ENCODE measurements at regions not wholly inside any gene's neighbourhood (a gene's known extent, or its start where the extent isn't known, plus 50 kb on each side); places are given as distances from the start of the nearest gene placed in this dataset.
"Not testable (repeated sequence)": the region's sequence is repeated elsewhere in the genome, so short reads cannot be mapped to it uniquely, and the experiment has no call there.

DNA sequence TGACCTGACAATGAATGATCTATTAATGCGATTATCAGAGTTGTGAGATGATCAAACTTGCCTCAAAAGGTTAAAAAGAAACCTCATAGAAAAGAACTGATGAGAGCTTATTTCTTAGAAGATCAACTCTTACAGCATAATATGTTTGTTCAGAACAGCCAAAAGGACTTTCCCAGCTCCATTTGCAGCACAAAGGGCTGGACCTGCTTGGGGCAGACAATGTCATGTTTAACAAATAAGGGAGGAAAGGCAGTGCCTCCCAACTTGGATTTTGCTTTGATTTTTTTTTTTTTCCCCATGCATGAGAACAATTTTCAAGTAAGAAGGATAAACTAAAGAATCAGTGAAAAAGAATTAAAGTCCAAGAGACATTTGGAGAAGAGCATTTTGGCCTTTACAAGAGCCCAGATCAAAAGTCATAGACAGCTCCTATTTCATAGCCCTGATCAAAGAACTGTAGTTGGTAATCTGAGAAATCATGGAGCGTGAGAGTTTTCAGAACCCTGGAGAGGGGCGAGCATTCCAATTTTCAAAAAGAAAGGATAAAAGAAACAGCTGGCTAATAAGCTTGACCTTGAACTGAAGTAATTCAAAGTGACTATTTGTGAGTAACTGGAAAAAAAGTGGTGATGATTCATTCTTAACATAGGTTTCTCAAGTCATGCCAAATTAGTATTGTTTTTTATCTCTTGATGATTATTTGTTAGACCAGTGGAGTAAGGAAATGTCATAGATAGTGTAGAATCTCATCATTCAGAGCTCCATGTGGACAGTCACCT lies 136.0 kb upstream of the CFAP20DC start:
- Histone ChIP-seq H3K9me3 (no peaks in the 10 kb centered on the region), H3K27me3 (no peaks in the 10 kb centered on the region), H3K4me3 (no peak overlapping the region), H3K36me3 (no peaks in the 10 kb centered on the region)
- DNase-seq: no peak

DNA sequence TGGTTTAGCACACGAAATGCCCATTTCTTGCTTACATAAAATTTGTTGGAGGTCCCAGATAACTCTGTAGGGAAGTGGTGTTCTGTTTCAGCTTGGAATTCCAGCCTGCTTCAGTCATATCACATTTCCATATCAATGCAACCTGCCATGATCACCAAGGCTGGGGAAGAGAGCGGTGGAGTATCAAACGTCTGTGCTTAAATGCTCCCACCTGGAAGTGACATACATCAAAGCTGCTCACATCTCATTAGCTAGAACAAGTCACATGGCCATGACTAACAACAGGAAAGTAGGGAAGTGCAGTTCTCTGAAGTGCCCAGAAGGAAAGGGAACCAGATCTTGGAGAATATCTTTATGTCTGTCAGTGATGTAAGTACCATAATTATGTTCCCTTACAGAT lies 130.2 kb upstream of the CFAP20DC start:
- Histone ChIP-seq H3K36me3 (no peaks in the 10 kb centered on the region), H3K4me3 (no peak overlapping the region), H3K27me3 (no peaks in the 10 kb centered on the region), H3K9me3 (no peaks in the 10 kb centered on the region)
- no peak for DNase-seq

DNA sequence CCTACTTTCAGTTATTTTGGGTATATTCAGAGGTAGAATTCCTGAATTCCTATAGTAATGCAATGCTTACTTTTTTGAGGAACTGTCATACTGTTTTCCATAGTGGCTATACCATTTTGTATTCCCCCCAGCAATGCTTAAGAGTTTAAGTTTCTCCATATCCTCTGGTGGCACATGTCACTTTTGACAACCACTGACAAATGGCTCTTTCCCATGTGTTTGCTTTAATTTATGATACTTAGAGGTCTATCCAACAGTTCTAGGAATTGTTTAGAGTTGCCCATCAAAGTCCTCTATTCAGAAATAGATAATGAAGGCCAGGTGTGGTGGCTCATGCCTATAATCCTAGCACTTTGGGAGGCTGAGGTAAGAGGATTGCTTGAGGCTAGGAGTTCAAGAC lies 128.9 kb upstream of the CFAP20DC start:
- Histone ChIP-seq H3K9me3 (no peaks in the 10 kb centered on the region), H3K36me3 (no peaks in the 10 kb centered on the region), H3K27me3 (no peaks in the 10 kb centered on the region), H3K4me3 (no peak overlapping the region)
- no peak for DNase-seq

DNA sequence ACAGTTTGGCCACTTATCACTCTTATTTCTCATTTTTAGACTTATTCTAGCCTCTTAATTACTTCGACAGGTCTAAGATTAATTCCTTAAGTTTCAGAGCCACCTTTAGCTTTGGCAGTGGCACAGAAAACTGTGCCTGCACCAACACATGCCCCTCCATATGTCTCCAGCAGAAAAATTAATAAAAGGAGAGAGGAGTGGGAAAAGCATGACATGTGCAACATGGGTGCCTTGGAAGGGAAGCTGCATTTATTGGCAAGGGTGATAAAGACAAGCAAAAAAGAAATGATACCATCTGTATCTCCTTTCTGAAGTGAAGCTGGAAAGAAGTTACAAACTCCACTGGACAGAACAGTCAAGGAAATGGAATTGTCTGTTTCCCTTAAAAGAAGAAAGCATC lies 121.7 kb upstream of the CFAP20DC start:
- Histone ChIP-seq H3K27me3 (no peaks in the 10 kb centered on the region), H3K9me3 (no peaks in the 10 kb centered on the region), H3K36me3 (no peaks in the 10 kb centered on the region), H3K4me3 (no peak overlapping the region)
- DNase-seq: no peak

DNA sequence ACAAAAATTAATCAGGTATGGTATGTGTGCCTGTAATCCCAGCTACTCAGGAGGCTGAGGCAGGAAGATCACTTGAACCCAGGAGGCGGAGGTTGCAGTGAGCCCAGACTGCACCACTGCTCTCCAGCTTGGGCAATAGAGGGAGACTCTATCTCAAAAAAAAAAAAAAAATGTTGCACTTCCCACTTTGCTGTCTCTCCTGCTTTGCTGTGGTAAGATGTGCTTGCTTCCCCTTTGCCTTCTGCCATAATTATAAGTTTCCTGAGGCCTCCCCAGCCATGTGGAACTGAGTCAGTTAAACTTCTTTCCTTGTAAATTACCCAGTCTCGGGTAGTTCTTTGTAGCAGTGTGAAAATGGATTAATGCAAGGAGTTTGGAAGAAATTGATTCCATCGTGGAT lies 120.3 kb upstream of the CFAP20DC start:
- not testable (repeated sequence) for DNase-seq, H3K4me3 ChIP-seq, H3K36me3 ChIP-seq, H3K9me3 ChIP-seq, H3K27me3 ChIP-seq

DNA sequence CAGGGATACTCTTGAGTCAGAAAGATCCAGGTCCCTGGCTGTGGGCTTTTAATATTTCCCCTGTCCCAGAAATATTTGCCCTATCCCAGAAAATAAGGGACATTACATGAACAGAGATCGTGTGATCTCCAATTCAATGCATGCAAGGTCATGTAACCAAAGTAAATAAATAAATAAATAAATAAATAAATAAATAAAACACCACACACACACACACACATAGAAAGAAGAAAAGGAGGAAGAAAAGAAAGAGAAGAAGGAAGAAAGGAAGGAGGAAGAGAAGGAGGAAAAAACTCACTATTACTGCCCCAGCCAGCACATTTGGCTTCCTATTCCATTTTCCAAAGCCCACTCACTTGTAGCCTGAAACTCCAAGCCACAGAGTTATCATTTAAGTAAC lies 117.9 kb upstream of the CFAP20DC start:
- H3K9me3 ChIP-seq: no peaks in the 10 kb centered on the region
- H3K27me3 ChIP-seq: no peaks in the 10 kb centered on the region
- DNase-seq: no peak
- H3K36me3 ChIP-seq: no peaks in the 10 kb centered on the region
- no peak overlapping the region for H3K4me3 ChIP-seq

DNA sequence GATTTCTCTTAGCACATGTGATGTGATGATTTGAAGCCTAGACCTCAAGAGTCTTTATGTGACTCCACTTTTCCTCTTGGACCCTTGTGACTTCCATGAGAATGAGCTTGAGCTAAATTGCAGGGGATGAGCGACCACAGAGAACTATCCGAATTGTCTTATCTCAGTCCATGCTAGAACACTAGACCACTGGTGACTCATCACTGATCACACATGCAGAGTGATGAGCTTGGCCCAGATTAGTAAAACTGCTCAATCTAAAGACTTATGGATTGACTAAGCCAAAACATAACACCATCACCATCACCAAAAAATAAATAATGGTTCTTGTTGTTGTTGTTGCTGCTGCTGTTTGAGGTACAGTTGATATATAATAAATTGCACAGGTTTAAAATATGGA lies 114.1 kb upstream of the CFAP20DC start:
- no peak for DNase-seq
- Histone ChIP-seq H3K36me3 (no peaks in the 10 kb centered on the region), H3K9me3 (no peaks in the 10 kb centered on the region), H3K27me3 (no peaks in the 10 kb centered on the region), H3K4me3 (no peak overlapping the region)

DNA sequence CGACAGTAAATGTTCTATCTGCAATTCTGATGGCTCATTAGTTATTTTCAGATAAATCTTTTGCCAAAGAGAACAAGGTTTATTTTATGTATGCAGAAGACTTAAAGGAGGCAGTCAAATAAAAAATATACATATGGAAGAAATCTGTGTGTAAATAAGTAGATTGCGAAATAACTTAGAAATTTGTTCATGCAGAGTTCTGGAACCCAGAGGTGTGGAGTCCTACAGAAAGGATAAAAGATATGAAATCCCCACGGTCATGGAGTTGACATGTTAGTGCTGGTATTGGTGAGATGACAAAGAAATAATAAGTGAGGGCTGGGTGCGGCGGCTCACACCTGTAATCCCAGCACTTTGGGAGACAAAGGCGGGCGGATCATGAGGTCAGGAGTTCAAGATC lies 111.2 kb upstream of the CFAP20DC start:
- H3K36me3 ChIP-seq: no peaks in the 10 kb centered on the region
- DNase-seq: no peak
- H3K9me3 ChIP-seq: no peaks in the 10 kb centered on the region
- no peaks in the 10 kb centered on the region for H3K27me3 ChIP-seq
- no peak overlapping the region for H3K4me3 ChIP-seq

DNA sequence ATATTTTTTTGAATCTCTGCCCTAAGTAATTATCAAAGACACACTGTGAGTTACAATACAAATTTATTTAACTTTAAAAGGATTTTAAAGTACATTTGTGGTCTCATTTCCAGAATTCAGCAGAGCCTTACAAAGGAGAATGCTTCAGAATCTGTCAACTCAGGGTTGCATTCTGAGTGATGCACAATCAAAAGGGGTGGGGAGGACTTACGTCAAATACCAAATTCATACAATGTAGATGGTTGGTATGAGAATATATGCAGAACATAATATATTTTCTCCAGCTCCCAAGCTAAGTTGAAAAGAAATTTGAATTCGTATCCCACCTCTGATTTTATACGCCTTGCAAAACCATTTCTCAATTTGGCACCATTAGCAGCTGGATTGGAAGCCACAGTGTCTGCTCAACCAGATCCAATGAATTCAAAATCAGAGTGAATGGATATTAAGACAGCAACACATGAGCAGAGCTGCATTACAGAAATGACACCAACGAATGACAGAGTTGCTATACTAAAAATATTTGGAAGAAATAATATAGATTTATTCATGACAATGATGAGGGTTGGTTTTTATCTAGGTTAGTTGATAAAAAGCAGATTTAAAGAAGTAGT lies 110.4 kb upstream of the CFAP20DC start:
- no peak for DNase-seq
- Histone ChIP-seq H3K27me3 (no peaks in the 10 kb centered on the region), H3K9me3 (no peaks in the 10 kb centered on the region), H3K4me3 (no peak overlapping the region), H3K36me3 (no peaks in the 10 kb centered on the region)

DNA sequence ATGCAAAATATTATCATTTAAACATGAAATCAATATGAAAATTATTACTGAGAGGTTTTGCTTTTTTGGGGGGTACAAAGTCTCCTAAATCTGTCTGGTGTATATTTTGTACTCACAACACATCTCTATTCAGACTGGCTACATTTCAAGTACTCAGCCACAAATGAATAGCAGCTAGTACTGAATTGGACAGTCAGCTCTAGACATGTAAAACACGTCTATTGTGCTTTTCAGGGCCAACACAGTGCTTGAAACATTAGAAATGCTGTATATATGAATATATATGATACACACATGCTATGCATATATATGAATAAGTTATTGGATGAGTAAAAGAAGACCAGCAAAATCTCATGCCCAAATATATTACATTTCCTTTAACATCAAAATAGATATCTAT lies 103.8 kb upstream of the CFAP20DC start:
- DNase-seq: no peak
- Histone ChIP-seq H3K27me3 (no peaks in the 10 kb centered on the region), H3K36me3 (no peaks in the 10 kb centered on the region), H3K4me3 (no peak overlapping the region), H3K9me3 (no peaks in the 10 kb centered on the region)

DNA sequence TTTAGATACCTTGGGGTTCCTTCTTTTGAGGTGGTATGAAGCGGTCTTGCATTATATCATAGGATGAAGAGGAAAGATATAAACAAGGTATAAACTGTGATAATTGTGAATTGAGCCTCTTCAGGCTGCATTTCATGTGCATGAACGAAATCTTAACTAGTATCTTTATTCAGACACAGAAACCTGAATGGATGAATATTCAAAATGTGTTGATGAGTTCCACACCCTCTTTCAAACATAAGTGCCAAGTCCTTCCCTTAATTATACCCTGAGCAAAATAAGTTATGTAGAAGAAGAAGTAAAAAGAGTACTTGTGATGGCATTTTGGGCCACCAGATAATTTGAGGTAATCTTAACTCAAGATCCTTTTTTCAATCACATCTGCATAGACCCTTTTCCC lies 103.1 kb upstream of the CFAP20DC start:
- H3K27me3 ChIP-seq: no peaks in the 10 kb centered on the region
- no peaks in the 10 kb centered on the region for H3K36me3 ChIP-seq
- DNase-seq: no peak
- no peaks in the 10 kb centered on the region for H3K9me3 ChIP-seq
- H3K4me3 ChIP-seq: no peak overlapping the region

DNA sequence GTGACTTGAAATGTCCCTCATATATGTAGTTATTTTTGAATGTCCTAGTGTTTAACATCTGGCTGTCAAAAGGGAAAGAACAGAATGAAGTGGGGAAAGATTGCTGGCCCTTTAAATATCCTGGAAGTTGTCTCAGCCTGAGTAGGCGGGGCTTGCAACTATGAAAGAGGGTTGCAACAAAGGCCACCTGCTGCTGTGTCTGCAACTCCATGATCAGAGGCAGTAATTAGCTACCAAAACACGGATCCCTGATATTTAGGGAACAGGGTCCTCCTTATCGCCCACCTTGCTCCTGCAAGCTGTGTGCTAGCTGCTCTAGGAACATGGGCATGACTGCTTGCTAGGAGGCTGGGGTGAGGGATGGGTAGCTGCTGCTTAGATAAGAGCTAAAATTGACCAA lies 100.2 kb upstream of the CFAP20DC start:
- H3K36me3 ChIP-seq: no peaks in the 10 kb centered on the region
- no peak for DNase-seq
- H3K9me3 ChIP-seq: 0 out of 2 replicates have a peak, but pooled peaks cover 2% of the 10 kb centered on the region
- no peaks in the 10 kb centered on the region for H3K27me3 ChIP-seq
- H3K4me3 ChIP-seq: no peak overlapping the region

DNA sequence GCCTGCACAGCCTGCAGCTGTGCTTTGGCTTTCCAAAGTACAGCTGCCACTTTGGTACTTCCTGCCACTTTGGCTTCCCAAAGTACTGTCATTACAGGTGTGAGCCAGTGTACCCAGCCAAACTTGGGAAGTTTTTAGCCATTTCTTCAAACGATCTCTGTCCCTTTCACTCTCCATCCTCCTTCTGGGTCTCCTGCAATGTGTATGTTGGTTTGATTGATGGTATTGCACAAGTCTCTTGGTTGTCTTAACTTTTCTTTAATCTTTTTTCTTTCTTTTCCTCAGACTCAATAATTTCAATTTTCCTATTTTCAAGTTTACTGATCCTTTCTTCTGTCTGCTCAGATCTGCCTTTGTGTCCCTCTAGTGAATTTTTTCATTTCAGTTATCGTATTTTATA lies 99.3 kb upstream of the CFAP20DC start:
- no peak overlapping the region for H3K4me3 ChIP-seq
- DNase-seq: no peak
- 0 out of 2 replicates have a peak, but pooled peaks cover 2% of the 10 kb centered on the region for H3K9me3 ChIP-seq
- H3K27me3 ChIP-seq: no peaks in the 10 kb centered on the region
- no peaks in the 10 kb centered on the region for H3K36me3 ChIP-seq

DNA sequence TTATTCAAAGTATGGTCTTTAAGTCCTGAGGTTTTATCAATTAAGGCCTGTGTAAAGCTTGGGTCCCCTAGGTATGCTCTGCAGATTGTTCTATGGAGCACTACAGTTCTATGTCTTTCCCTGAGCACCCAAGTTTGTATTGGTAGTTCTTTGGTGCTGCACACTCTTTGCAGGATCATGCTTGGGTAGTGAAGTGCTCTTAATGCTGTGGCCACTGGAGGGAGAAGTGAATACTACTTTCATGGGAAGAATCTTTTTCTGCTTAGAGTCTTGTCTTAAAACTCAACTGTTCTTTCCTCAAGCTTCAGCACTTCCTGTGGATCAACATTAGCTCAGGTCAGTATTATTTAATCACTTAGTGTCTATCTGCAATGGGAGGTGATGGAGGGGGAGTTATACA lies 93.6 kb upstream of the CFAP20DC start:
- 0 out of 2 replicates have a peak, but pooled peaks cover 2% of the 10 kb centered on the region for H3K9me3 ChIP-seq
- no peak for DNase-seq
- no peak overlapping the region for H3K4me3 ChIP-seq
- H3K27me3 ChIP-seq: no peaks in the 10 kb centered on the region
- H3K36me3 ChIP-seq: no peaks in the 10 kb centered on the region

DNA sequence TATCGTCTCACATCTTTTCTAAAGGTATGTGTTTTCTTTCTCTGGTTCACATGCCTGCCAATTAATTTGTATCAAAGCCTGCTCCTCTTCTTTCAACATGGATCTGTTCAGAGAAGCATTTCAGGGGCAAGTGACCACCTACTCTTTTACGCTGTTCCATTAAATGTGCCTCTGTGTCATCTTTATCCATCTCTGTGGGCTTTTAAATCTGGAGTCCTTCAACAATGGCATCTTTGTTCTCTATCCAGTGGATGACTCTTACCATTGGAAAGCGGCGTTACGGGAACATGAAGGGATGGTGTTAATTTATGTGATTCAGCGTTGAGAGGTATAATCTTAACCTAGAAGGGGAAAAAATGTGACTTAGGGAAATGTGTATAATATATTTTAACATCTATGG lies 92.7 kb upstream of the CFAP20DC start:
- no peak for DNase-seq
- Histone ChIP-seq H3K27me3 (no peaks in the 10 kb centered on the region), H3K9me3 (0 out of 2 replicates have a peak, but pooled peaks cover 2% of the 10 kb centered on the region), H3K36me3 (no peaks in the 10 kb centered on the region), H3K4me3 (no peak overlapping the region)

DNA sequence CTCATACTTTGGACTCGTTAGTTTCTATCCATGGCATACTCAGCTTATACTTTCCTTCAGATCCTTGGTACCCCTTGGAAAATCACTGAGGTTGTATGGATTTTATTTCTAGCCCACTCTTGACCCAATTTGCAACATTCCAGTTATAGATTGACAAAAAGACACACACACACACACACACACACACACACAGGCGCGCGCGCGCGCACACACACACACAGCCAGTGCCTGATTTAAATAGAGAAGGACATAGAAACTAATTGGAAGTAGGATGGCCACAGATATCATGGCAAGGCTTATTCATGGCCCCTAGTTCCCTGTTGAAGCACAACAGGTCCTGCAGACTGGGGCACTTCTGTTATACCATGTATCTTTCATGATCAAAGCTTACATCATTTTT lies 89.1 kb upstream of the CFAP20DC start:
- DNase-seq: no peak

DNA sequence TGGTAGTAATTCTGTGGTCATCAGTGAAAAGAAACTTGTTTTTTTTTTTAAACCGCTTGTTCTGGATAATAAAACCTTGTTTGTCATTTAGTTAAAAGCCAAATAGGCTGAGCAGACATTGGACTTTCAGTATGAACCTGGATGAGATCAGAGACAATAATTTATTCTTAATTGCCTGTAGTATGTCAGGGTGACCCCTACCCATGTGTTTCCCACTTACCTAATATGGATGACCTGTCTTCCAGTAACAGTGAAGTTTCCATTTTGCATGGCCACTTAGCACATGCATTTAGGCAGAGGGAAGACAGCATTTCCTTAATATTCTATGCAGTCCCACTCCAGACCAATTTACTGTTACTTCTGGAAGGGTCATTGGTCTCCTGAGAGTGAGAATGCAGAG lies 87.6 kb upstream of the CFAP20DC start:
- no peak overlapping the region for H3K4me3 ChIP-seq
- no peaks in the 10 kb centered on the region for H3K9me3 ChIP-seq
- no peaks in the 10 kb centered on the region for H3K27me3 ChIP-seq
- no peak for DNase-seq
- no peaks in the 10 kb centered on the region for H3K36me3 ChIP-seq

More for the DNA sequence above, 89.1 kb upstream of the CFAP20DC start:
- no peaks in the 10 kb centered on the region for H3K9me3 ChIP-seq
- H3K27me3 ChIP-seq: no peaks in the 10 kb centered on the region
- H3K36me3 ChIP-seq: no peaks in the 10 kb centered on the region
- no peak overlapping the region for H3K4me3 ChIP-seq

DNA sequence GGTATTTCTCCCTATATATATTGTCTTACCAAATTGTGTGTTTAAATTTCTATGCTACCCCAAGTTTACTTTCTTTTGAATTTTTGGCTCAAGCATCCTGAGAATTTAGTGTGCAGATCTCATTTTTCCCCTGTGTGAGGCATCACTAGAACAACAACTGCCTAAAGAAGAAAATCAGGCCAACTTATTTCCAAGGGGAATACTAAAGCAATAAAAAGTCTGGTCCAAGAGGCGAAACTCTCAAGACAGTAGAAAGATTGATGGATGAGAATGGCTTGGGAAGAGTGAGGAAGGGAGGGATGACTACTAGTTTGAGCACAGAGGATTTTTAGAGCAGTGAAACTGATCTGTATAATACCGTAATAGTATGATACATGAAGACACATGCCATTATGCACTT lies 86.3 kb upstream of the CFAP20DC start:
- no peak overlapping the region for H3K4me3 ChIP-seq
- no peaks in the 10 kb centered on the region for H3K9me3 ChIP-seq
- H3K27me3 ChIP-seq: no peaks in the 10 kb centered on the region
- H3K36me3 ChIP-seq: no peaks in the 10 kb centered on the region
- no peak for DNase-seq

Data from MG63 (cell line).